HG02571 (cell line): ENCODE measurements at regions not wholly inside any gene's neighbourhood (a gene's known extent, or its start where the extent isn't known, plus 50 kb on each side); places are given as distances from the start of the nearest gene placed in this dataset.
A peak's percentile ranks its signal among the peaks of the same experiment; 100 is the strongest.

Source experiments
- ATAC-seq: cut with Tn5 transposase; IDR thresholded peaks from one replicate; pipeline ENCODE4 v1.9.1; 2021; ENCODE audit warnings: mild to moderate bottlenecking, moderate library complexity; ENCODE audit not compliant: unreplicated experiment

DNA sequence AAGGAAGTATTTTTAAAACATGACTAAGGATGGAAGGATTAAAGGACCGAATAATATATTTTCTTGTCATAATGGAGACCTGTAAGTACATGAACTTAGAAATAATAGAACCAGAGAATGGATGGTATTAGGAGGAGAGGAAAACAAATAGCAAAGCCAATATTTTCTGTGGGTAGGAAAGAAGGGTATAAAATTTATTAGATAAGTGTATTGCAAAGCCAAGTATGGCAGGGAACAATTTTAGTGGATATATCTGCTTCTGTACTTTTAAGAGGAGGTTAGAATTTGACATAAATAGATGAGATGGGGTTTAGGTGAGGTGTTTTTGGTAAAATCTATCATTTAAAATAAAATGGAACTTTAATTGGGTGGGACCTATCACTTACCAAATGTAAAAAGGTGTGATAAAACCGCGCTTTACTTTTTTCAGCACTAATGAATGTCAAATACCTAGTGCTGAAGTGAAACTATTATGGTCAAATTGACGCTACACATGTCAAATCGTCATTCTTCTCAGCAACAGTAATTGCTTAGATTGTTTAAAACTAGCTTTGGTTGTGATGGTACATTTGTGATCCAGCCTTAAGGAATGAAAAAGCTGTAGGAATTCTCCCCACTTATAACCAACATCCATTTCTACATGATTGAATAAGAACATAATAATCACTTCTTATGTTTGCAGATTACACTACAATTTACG is 78.1 kb upstream of the ZEB2 start:
- ATAC-seq = no peak

- no peak for ATAC-seq
Observed at GRCh38 chr2:144597388-144597787, 77.5 kb upstream of the ZEB2 start.

- peak; percentile 81 for ATAC-seq
Observed at GRCh38 chr2:144596073-144596871, 76.4 kb upstream of the ZEB2 start.

DNA sequence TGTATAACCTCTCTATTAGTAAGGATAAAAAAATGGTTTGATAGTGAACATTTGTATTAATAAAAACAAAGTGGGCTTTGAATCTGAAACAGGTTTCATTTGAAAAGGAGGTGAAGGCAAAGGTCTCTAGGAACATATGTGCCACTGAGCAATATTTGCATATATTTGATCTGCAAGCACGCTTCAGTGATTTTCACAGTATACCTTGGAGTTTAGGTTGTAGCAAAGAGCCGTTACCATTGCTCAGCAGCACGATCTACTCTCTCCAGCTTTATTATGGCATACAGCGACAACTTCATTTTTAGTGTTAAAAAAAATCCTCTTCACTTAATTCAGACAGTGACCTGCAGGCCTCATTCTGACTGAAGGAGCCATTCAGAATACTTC is 75.8 kb upstream of the ZEB2 start:
- ATAC-seq = no peak

GRCh38 chr2:144595279-144595678 is 75.4 kb upstream of the ZEB2 start:
- no peak for ATAC-seq

- ATAC-seq = no peak
Observed at GRCh38 chr2:144593803-144594202, 73.9 kb upstream of the ZEB2 start.

DNA sequence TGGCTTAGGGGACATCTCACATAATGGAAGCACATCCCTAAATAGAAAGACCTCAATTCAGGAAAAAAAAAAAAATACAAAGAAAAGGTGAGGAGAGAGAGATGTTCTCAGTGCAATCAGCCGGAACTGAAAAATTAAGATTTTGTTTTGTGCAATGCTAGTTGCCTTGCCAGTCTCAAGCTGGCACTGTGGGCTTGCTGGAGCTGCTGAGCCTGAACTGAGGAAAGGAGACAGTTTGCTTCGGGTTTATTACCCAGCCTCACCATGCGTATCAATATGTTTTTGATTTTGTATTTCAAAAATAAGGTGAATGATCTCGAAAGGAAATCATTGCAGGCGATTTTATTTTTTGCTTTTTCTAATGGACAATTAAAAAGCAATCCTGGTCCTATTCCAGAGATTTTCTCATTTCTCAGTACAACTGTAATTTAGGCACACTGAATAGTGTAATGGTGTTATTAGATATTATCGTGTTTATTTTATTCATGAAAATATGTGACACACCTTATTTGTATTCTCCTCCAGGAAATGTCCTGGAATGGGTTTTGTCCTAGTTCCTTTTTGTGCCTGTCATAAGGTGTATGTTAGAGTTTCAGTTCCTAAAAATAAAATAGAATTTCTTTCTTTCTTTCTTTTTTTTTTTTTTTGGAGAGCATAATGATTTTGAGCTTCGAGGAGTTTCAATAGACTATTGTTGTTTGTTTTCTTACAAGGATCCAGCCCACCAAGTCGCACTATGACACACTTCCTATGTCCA is 72.8 kb upstream of the ZEB2 start:
- no peak for ATAC-seq

GRCh38 chr2:144587306-144587705 is 67.4 kb upstream of the ZEB2 start:
- ATAC-seq = no peak

- no peak for ATAC-seq
Observed at GRCh38 chr2:144586476-144586875, 66.6 kb upstream of the ZEB2 start.

DNA sequence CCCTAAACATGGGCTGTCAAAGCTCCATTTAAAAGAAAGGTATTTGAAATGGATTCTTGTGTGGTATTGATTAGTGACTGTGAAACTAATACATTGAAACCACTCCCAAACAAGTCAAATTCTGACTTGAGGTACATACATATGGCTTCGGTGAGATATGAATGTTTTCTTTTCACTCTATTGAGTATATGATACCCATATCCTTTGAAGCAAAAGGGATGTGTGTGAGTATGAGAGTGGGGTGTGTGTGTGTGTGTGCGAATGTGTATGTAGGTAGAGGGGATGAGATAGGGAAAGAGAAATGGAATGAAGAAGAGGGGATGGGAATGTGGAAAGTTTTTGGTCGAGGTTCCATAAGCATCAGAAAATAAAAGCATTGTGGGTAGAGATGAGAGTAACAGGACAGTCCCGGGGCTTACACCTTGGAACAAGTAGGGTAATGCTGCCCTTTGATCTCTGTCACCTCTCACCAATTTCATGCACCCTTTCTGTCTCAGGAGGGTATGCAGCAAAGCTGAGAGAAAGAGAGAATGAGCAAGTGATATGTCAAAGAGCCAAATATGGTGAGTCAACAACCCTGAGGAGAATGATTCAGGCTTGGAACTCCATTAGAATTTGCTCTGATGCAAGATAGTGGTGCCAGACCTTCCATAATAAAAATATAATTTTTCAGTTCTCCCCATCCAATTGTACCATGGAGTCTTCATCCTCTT is 64.0 kb upstream of the ZEB2 start:
- no peak for ATAC-seq

DNA sequence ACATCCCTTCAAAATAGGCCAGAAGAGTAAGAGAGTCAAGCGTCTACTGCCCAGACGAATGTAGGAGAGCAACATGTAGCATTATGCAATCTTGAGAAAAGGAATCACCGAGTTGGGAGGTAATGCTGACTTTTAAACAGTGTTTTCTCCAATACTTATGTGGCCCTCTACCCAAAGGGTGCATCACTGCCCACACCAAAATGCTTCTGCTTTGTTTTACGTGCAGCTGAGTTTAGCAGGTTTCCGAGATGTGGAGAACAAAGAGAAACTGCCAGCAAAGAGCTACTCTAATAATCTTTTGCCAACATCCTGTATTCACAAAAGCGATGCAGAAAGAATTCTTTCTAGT is 63.4 kb upstream of the ZEB2 start:
- ATAC-seq = no peak

DNA sequence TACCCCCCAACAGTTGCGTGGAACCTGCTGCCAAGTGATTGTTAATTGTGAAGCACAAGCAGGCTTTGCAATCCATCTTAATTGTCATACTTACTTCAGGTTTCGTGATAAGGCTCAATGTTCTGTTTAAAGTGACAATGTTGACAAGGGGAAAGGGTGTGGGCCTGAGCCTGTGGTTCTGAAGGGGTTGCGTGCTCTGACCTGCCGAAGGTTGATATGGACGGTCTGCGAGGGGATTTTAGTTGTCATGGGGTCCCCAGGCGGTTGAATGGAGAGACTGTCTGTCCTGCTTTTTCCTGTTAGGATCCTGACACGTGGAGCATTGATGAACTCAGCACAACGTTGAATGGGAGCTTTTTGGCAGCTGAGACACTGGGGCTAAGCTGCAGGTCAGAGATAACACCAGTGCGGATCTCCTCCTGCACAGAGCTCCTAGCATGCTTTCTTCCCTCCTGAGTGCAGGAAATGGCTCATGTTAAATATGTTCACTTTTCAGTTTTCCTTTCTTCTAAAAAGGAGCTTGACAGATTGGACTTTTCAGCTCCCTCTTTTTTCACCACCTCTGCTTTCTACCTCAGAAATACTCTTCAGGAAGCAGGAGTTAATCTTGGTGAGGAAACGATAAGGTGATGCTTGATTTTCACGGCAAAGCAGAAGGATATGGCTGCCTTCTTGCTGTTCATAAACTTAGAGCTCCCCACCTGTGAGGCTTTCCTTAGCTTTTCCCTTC is 62.9 kb upstream of the ZEB2 start:
- ATAC-seq = no peak

DNA sequence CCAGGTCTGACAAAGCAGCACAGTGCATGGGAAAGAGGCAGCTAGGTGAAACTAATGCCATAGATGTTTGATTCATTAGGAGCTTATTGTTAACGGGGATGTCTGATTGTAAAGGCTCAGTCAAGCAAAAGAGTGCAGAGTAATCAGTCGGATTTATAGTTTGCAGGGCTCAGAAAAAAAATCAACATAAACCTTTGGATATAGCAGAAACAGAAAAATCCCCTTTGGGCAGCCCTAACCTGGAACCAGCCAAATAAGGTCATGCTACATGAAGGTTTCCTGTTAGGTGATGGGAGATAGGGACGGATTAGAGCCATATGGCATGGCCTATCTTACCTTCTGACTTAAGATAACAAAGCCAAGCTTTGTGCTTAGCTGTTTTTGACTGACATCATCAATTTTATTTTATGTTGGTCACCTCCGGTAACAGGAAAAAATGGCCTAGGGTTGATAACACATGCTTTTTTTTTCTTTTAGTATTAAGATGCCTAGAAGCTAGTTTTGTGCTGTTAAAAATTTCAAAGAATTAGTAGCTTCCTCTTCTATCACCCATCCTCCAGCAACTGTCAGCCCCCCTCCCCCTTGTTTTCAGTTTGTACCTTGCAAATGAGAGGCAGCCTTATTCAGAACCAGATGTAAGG is 60.7 kb upstream of the ZEB2 start:
- ATAC-seq = no peak

GRCh38 chr2:144579556-144579955 is 59.6 kb upstream of the ZEB2 start:
- ATAC-seq = no peak

- ATAC-seq = no peak
Observed at GRCh38 chr2:144578099-144578498, 58.2 kb upstream of the ZEB2 start.

DNA sequence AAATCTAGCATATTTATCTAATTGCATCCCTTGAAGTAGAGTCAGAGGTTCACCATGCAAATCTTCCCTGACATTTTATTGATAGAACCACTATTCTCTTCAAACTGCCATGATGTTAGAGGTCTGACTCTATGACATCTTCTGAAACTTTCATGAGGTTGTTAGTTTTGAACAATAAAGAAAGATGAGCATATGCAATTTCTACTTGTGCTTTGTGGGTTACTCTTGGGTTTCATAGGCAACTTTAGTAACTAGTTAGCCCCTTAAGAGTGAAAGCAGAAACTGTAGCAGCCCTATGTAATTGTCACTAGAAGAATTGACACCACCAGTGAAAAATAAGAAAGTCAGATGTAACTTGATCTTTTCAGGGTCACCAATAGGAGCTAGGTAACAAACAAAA is 53.1 kb upstream of the ZEB2 start:
- peak; percentile 59 for ATAC-seq

GRCh38 chr2:144571770-144572169 is 51.9 kb upstream of the ZEB2 start:
- no peak for ATAC-seq

DNA sequence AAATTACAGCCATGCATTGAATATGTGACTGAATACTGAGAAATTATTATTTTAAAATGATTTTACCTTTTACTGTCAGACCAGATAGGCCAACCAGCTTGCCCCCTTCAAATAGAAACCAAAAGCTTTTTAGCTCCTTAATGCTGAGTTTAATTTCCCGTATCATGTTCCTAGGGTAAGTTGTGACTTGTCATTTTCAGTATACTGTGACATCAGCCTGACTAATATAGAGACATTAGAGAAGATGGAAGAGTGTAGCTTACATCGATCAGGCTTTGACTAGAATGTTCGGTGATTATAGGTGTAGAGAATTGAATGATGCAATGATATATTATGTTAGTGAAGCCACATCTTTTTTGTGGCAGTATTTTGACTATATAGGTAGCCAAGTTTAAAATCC is 50.6 kb upstream of the ZEB2 start:
- ATAC-seq = no peak
